Stimulated activated naive B cell treated with anti-CD40 and anti-IgM and Interleukin-4, amounts not matched to agents 10 μg/mL and 1 μg/mL and 100 μg/mL, for 72 hours (primary cell): ENCODE measurements at regions not wholly inside any gene's neighbourhood (a gene's known extent, or its start where the extent isn't known, plus 50 kb on each side); places are given as distances from the start of the nearest gene placed in this dataset.
"Not testable (repeated sequence)": the region's sequence is repeated elsewhere in the genome, so short reads cannot be mapped to it uniquely, and the experiment has no call there.

Source experiments
- ATAC-seq, 2 donors: fragments of 150-1000 bp; cut with Tn5 transposase; replicated peaks; 2 replicates each; pipeline ENCODE4 v1.10.0; 2021; ENCODE audit warnings: moderate library complexity in 1 of 2
- DNase-seq: peaks from one replicate; pipeline ENCODE4 v3.0.0; 2021
- H3K27ac Mint-ChIP-seq: one replicate; pipeline ENCODE4 v1.8.0; 2022; ENCODE audit warnings: mild to moderate bottlenecking, mixed read lengths
- H3K27me3 Mint-ChIP-seq, 2 donors: one replicate each; pipeline ENCODE4 v1.8.0; 2022; ENCODE audit warnings: mixed read lengths in 2 of 2
- H3K36me3 Mint-ChIP-seq, 2 donors: one replicate each; pipeline ENCODE4 v1.8.0; 2022; ENCODE audit warnings: mixed read lengths in 2 of 2, mild to moderate bottlenecking in 1 of 2
- H3K4me1 Mint-ChIP-seq, 2 donors: one replicate each; pipeline ENCODE4 v1.8.0; 2022; ENCODE audit warnings: mixed read lengths in 2 of 2, mild to moderate bottlenecking in 1 of 2
- H3K4me3 Mint-ChIP-seq, 2 donors: one replicate each; pipeline ENCODE4 v1.8.0; 2022; ENCODE audit warnings: mild to moderate bottlenecking in 2 of 2, mixed read lengths in 2 of 2, moderate library complexity in 1 of 2
- H3K9me3 Mint-ChIP-seq, 2 donors: one replicate each; pipeline ENCODE4 v1.8.0; 2022; ENCODE audit warnings: mixed read lengths in 2 of 2, mild to moderate bottlenecking in 1 of 2

DNA sequence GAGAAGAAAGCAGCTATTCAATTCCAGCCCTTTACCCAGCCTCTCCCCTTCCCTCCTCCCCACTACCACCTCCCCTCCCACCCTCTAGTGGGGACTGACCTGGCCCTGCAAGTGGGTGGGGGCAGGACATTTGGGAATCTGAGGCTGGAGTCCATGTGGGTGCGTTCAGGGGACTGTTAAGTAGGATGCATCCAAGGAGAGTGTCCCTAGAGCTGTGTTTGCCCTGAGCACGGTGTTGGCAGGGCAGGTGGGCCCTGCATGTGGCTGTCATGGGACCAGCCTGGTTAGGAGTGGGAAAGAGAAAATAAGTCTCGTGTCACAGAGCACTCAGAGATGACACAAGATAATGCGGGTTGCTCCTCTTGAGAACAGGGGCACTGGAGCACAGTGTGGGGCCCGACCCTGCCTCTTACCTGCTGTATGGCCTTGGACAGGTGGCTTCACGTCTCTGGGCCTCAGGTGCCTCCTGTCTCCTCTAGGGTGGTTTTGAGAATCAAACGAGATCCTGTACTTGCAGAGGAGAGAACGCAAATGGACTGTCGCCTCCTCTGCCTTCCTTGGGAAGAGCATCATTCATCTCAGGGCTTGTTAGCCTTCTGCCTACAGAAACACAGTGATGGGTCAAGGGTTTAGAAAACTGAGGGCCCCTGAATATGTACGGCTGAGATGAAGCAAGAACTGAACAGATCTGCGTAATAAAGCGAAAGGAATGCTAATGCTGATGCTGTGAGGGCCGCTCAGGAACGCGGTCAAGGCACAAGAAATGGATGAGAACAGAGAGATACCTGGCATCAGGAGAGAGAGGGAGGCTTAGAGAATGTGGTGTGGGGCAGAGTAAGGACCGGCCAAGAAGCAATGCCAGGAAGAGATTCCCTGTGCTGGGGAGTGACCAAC lies 187.7 kb upstream of the HAAO start:
- no peak for DNase-seq
- Mint-ChIP-seq H3K27ac (no peak overlapping the region), H3K9me3 (no peaks in the 10 kb centered on the region), H3K4me3 (no peak overlapping the region), H3K27me3 (peaks cover 0 to 10% of the 10 kb centered on the region in 2 donors), H3K4me1 (peaks cover 17 to 29% of the 10 kb centered on the region in 2 donors), H3K36me3 (no peaks in the 10 kb centered on the region)
- no peak for ATAC-seq

DNA sequence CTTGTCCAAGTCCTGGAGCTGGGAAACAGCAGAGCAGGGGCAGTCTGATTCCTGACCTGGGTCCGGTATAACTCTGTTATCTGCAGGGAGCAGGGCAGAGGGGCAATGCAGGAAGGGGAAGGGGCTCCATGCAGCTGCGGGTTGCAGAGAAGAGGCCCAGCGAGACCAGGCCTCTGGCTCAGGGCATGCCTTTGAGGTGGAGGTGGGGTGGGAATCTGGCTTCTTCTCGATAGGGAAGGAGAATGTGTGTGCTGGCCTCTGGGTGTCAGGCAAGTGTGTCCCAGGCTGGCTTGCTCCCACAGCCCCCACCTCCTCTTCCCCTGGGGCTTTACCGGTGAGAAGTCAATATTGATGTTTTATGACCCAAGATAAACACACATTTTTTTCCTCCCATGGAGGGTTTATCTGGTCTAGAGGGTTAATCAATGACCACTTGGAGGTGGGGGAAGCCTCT lies 187.1 kb upstream of the HAAO start:
- no peaks in the 10 kb centered on the region for H3K9me3 Mint-ChIP-seq

DNA sequence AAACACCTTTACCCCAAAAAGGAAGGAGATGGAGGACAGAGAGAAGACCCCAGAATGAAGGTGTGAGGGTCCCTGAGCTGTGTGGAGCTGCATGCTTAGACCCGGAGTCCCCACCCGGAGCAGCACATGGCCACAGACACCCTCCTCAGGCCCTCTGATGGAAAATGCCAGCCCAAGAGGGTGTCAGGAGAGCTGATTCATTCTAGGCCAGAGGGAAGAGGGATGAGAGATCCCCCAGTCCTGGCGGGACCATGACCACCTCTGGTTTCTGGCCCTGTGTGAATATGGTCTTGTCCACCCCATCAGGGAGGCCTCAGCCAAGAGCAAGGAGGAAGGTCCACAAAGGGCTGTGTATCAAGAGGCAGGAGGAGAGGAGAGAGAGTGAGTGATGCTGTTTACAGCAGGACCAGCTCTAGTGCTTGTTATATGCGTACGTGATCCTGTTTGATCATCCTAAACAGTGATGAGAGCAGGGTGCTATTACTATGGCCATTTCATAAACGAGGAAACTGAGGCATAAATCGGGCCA lies 186.6 kb upstream of the HAAO start:
- H3K27me3 Mint-ChIP-seq = peaks cover 4 to 16% of the 10 kb centered on the region in 2 donors
- no peak overlapping the region for H3K4me3 Mint-ChIP-seq
- H3K36me3 Mint-ChIP-seq = no peaks in the 10 kb centered on the region
- no peak overlapping the region for H3K27ac Mint-ChIP-seq
- no peaks in the 10 kb centered on the region for H3K9me3 Mint-ChIP-seq
- DNase-seq (no peak), ATAC-seq (no peak)
- peaks cover 21 to 40% of the 10 kb centered on the region in 2 donors for H3K4me1 Mint-ChIP-seq

More for the DNA sequence above, 187.1 kb upstream of the HAAO start:
- H3K27me3 Mint-ChIP-seq = peaks cover under 1 to 12% of the 10 kb centered on the region in 2 donors
- no peak overlapping the region for H3K27ac Mint-ChIP-seq
- ATAC-seq = no peak
- no peak overlapping the region for H3K4me3 Mint-ChIP-seq
- peaks cover 17 to 35% of the 10 kb centered on the region in 2 donors for H3K4me1 Mint-ChIP-seq
- no peak for DNase-seq
- H3K36me3 Mint-ChIP-seq = no peaks in the 10 kb centered on the region

DNA sequence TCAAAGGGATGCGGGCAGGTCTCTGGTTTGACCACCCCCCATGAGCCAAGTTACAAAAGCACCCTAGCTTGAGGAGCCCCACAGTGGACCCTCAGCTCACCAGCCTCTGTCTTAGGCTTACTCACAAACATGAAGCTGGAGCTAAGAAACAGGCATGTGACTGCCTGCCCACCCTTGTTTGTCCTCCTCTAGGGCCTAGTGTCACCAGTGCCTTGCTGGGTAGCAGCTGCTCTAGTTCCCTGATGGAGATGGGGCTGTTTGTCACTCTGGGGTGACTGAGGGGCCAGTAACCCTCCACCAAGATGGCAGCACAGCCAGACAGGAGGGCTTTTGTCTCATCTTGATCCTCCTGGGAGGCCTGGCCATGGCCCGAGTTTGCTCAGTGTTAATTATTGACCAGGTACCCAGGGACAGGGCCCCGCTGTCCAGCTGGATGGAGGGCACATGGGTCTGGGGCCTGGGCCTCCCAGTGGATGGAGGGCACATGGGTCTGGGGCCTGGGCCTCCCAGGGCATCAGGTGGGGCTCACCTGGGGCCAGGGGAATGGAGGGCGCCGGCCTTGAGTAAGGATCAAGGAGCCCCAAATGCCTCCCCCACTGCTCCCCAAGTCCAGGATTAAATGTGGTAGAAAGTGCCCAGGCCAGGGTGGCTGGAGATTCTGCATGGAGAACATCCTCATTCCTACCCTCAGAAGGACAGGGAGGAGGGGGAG lies 185.9 kb upstream of the HAAO start:
- Mint-ChIP-seq H3K4me3 (no peak overlapping the region), H3K27ac (no peak overlapping the region), H3K4me1 (peaks cover 25 to 44% of the 10 kb centered on the region in 2 donors), H3K36me3 (no peaks in the 10 kb centered on the region), H3K27me3 (peaks cover 4 to 16% of the 10 kb centered on the region in 2 donors), H3K9me3 (no peaks in the 10 kb centered on the region)
- ATAC-seq = no peak
- DNase-seq = no peak

DNA sequence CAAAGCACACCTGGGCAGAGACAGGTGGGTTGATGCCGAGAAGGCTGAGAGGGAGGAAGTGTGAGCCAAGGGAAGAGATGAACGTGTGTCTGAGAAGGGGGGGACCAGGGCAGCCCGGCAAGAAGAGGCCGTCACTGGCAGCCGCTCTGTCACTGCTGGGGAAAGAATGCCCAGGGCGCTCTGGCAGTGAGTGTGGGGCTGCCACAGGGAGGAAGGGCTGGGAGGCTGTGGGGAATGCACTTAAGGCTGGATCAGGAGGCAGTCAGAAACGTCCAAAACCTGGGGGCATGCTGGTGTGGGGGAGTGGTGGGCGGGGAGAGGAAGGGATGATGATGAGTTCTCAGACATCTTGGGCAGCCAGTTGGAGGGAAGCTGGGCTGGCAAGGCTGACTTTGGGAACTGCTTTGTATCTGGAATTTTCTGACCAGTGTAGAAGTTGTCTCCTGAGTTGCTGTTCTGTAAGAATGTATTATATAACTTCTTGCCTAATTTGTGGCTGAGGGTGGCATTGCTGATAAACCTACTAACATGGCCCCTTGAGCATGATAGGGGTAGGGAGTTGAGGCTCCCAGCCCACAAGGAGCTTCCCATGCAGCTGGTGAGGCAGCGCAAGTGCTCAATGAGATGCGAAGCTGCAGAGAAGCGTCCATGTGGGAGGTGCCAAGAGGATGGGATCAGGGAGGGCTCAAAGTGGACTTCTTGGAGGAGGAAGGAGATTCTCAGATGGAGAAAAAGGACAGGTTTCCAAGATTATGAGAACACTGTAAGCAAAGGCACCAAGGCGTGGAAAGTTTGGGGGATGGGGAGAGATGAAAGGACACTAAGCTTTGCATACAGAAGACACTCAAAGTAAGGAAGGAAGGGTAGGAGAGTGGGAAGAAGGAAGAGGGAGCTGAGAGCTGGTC lies 185.1 kb upstream of the HAAO start:
- H3K27ac Mint-ChIP-seq = peak overlapping the region; percentile 31
- H3K9me3 Mint-ChIP-seq = no peaks in the 10 kb centered on the region
- peak in 1 of 2 donors; percentile 32 for ATAC-seq
- H3K36me3 Mint-ChIP-seq = no peaks in the 10 kb centered on the region
- H3K4me1 Mint-ChIP-seq = peaks cover 25 to 44% of the 10 kb centered on the region in 2 donors
- H3K27me3 Mint-ChIP-seq = peaks cover 4 to 16% of the 10 kb centered on the region in 2 donors
- DNase-seq = no peak
- H3K4me3 Mint-ChIP-seq = no peak overlapping the region

DNA sequence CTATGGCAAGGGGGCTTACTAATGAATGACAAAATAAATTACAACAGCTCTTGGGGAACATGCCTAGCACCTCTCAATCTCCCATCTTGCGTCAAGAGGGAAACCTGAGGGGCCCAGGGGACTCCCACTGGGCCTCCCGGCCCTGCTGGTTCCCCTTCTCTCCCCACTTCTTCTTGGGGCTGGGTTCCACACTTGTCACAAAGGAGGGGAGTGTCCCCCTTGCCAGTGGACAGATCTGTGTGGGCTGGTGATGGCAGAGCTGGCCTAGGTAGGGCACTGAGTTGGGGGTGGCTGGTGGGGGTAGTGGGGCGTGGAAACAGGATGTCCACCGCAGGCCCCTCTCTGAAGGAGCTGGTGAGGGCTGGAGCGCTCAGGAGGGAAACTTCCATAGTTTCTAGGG lies 184.0 kb upstream of the HAAO start:
- Mint-ChIP-seq H3K27ac (no peak overlapping the region), H3K27me3 (peaks cover 4 to 16% of the 10 kb centered on the region in 2 donors), H3K4me3 (no peak overlapping the region), H3K9me3 (no peaks in the 10 kb centered on the region), H3K4me1 (peaks cover 26 to 50% of the 10 kb centered on the region in 2 donors), H3K36me3 (no peaks in the 10 kb centered on the region)
- no peak for DNase-seq
- peak; percentile 27 to 29 for ATAC-seq

DNA sequence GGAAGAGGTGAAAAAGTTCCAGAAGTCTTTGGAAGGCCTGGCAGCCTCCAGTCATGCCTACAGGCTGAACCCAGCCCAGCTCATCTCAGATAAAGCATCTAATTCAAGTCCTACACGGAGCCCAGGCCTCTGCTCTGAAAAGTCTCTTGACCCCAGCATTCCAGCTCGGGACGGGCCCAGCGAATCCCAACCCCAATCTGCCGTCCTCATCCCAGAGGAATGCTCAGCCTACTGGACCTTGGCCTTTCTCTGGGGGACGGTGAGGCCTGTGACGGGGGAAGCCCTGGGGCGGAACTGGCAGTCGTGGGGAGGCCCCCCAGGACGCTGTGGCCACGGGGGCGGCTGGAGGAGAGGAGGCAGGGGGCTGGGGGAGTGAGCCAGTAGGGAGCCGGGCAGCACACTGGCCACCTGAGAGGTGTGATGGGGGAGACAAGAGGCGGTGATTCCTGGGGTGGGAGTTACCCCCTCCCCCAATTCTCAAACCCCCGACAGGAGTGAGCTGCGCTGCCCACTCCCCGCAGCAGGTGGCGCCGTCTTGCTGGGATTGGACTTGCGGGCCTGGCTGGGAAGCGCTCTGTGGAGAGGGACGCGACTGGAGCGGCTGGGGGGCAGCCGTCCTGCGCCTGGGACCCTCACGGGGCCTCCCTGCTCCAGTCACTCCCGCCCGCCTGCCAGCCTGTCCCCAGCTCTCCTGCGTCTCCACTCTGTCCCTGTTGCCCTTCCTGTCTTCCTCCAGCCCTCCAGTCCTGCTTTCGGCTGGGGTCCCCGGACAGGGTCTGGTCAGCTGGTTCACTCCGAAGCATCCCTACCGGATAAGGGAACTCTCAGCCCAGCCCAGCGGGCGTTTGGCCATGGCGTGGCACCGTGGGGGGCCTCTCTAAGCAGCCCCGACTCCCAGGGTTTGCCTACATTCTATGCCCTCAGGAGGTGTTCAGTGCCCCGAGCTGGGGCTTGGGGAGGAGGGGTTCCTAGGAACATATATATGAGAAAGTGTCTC lies 182.6 kb upstream of the HAAO start:
- no peaks in the 10 kb centered on the region for H3K36me3 Mint-ChIP-seq
- no peak overlapping the region for H3K27ac Mint-ChIP-seq
- H3K9me3 Mint-ChIP-seq = no peaks in the 10 kb centered on the region
- peaks cover 4 to 16% of the 10 kb centered on the region in 2 donors for H3K27me3 Mint-ChIP-seq
- H3K4me3 Mint-ChIP-seq = peak overlapping the region; percentile 11 to 72
- DNase-seq (no peak), ATAC-seq (peak; percentile 38 to 58)
- H3K4me1 Mint-ChIP-seq = peaks cover 26 to 50% of the 10 kb centered on the region in 2 donors

DNA sequence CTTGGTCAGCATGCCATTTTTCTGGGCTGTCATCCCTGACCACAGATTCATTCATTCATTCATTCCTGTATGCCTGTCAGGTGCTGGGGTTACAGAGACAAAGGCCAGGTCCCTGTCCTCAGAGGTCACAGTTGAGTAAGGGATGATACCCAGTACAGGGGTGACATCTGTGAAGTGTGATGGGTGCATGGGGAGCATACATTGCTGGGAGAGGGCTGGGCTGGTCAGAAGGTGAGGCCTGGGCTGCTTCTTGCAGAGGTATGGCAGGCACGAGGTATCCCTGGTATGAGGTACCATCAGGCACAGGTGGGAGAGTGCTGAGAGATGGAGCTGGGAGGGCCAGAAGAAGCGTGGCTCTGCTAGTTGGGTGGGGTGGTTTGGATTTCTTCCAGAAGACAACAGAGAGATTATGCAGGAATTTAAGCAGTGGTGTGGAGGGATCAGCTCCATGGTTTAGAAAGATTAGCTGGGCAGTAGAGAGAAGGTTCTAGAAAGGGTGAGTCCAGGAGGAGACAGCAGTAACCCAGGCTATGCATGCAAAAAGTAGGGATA lies 181.9 kb upstream of the HAAO start:
- peaks cover 6 to 16% of the 10 kb centered on the region in 2 donors for H3K27me3 Mint-ChIP-seq
- H3K4me1 Mint-ChIP-seq = peaks cover 26 to 50% of the 10 kb centered on the region in 2 donors
- no peak overlapping the region for H3K27ac Mint-ChIP-seq
- DNase-seq (no peak), ATAC-seq (no peak)
- no peaks in the 10 kb centered on the region for H3K9me3 Mint-ChIP-seq
- no peaks in the 10 kb centered on the region for H3K36me3 Mint-ChIP-seq
- H3K4me3 Mint-ChIP-seq = peak overlapping the region in 1 of 2 donors; percentile 2

DNA sequence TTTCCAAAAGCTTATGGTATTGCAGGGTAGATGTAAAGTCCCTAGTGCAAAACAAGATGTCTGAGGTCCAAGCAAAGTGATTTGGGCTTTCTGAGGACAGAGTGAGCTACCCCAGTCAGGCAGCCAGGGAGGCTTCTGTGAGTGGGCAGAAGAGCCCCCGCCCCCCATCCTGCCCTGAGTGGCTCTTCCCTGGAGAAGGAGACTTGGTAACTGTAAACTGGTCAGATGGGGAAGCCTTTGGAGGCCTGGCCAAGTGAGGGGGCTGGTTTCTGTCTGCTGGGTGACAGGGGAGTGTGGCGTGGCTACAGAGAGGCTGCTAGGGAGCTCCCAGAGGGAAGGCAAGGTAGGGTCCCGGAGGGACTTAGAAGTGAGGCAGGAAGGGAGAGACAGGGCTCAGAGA lies 181.3 kb upstream of the HAAO start:
- no peak for ATAC-seq
- no peak overlapping the region for H3K4me3 Mint-ChIP-seq
- H3K4me1 Mint-ChIP-seq = peaks cover 26 to 50% of the 10 kb centered on the region in 2 donors
- DNase-seq = no peak
- H3K36me3 Mint-ChIP-seq = no peaks in the 10 kb centered on the region
- no peaks in the 10 kb centered on the region for H3K9me3 Mint-ChIP-seq
- H3K27ac Mint-ChIP-seq = no peak overlapping the region
- peaks cover 8 to 16% of the 10 kb centered on the region in 2 donors for H3K27me3 Mint-ChIP-seq

DNA sequence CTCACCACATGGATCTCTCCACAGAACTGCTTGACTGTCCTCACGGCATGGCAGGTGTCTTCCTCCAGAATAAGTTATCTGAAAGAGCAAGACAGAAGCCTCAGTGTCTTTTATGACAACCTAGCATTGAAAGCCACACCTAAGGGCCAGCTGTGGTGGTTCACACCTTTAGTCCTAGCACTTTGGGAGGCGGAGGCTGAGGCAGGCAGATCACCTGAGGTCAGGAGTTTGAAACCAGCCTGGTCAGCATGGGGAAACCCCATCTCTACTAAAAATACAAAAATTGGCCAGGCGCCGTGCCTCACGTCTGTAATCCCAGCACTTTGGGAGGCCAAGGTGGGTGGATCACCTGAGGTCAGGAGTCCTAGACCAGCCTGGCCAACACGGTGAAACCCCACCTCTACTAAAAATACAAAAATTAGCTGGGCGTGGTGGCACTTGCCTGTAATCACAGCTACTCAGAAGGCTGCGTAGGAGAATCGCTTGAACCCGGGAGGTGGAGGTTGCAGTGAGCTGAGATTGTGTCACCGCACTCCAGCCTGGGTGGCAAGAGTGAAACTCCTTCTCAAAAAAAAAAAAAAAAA lies 180.6 kb upstream of the HAAO start:
- DNase-seq, H3K9me3 Mint-ChIP-seq, H3K4me3 Mint-ChIP-seq, ATAC-seq, H3K36me3 Mint-ChIP-seq, H3K27ac Mint-ChIP-seq: not testable (repeated sequence)
- peaks cover 26 to 50% of the 10 kb centered on the region in 2 donors for H3K4me1 Mint-ChIP-seq
- H3K27me3 Mint-ChIP-seq = peaks cover 8 to 16% of the 10 kb centered on the region in 2 donors

DNA sequence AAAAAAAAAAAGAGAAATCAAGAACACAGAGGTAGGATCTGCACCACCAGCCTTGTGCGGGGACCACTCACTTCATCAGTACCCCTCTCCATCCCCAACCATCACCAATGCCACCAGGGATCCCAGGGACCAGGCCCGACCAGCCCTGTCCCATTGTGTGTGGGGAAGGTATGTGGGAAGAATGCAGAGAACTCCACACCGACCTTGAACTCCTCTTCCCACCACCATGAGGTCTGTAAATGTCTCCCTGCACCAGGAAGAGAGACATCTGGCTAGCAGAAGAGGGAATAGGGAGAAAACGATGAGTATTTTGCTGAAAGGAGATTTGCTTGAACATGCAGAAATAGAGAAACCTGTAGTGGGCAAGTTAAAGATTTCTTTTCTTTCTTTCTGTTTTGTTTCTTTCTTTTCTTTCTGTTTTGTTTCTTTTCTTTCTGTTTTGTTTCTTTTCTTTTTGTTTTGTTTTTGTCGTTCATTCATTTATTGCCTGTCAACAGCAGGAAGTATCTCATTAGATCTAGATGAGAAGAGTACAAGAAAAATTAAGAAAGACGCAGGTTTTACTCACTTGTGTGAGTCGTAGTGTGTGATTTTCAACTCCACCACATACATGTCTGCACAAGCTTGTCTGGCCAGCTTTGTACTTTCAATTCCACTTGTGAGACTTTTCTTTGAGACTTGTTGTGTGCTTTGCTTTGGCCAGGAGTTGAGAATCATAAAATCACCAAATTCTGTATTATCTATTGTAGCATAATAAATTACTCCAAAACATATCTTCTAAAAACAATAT lies 179.8 kb upstream of the HAAO start:
- no peak overlapping the region for H3K27ac Mint-ChIP-seq
- no peaks in the 10 kb centered on the region for H3K9me3 Mint-ChIP-seq
- peaks cover 24 to 41% of the 10 kb centered on the region in 2 donors for H3K4me1 Mint-ChIP-seq
- ATAC-seq (no peak), DNase-seq (no peak)
- H3K4me3 Mint-ChIP-seq = no peak overlapping the region
- peaks cover 8 to 9% of the 10 kb centered on the region in 2 donors for H3K27me3 Mint-ChIP-seq
- no peaks in the 10 kb centered on the region for H3K36me3 Mint-ChIP-seq

DNA sequence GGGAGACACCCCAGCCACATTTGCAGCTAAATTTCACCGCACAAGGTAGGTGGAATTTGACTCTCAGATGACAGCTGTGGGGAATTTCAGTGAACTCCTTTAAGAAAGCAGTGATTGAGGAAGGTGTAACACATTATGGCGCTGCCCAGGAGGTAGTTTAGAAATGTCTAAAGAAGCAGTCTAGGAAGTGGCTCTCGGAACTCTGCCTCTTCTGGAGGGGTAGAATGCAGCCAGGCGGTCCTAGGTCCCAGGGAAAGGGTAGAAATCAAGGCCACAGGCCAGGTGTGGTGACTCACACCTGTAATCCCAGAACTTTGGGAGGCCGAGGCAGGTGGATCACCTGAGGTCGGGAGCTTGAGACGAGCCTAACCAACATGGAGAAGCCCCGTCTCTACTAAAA lies 179.0 kb upstream of the HAAO start:
- Mint-ChIP-seq H3K4me1 (peaks cover 17 to 33% of the 10 kb centered on the region in 2 donors), H3K27me3 (peaks cover 6 to 8% of the 10 kb centered on the region in 2 donors), H3K36me3 (no peaks in the 10 kb centered on the region), H3K4me3 (no peak overlapping the region), H3K27ac (no peak overlapping the region), H3K9me3 (no peaks in the 10 kb centered on the region)
- ATAC-seq = no peak
- no peak for DNase-seq
